Panc1 (cell line): ENCODE measurements at regions not wholly inside any gene's neighbourhood (a gene's known extent, or its start where the extent isn't known, plus 50 kb on each side); places are given as distances from the start of the nearest gene placed in this dataset.

Experiments
- ATAC-seq: fragments of 200-7000 bp; cut with Tn5 transposase; 2 replicates; pipeline ENCODE4 v1.9.1; 2020; ENCODE audit warnings: mild to moderate bottlenecking, moderate library complexity
- BruUV-seq: library from RNA; stranded (reverse); fragments of 400-500 nt; replicated peaks from 2 replicates; lab custom pipeline; 2021; lab: Mats Ljungman, UMichigan
- CTCF ChIA-PET: fragments of 300-600 bp; sonication (Branson Sonifier 250); formaldehyde crosslinking; loops from one replicate; lab custom pipeline; 2022; ENCODE audit warnings: antibody characterized with exemption; lab: Charles Lee
- POLR2A ChIA-PET: fragments of 300-600 bp; sonication (Branson Sonifier 250); formaldehyde crosslinking; loops from one replicate; lab custom pipeline; 2022; ENCODE audit warnings: antibody characterized with exemption; lab: Charles Lee
- DNase-seq: peaks from one replicate; pipeline ENCODE4 v3.0.0-alpha.2; 2010; ENCODE audit warnings: low read depth, low spot score
- H3K27ac ChIP-seq: 2 replicates; pipeline ENCODE4 v1.5.1; 2011; ENCODE audit warnings: mild to moderate bottlenecking, low read length, inconsistent platforms
- H3K27me3 ChIP-seq: fragments of 200-500 bp; sonication (Bioruptor generic); 2 replicates; pipeline ENCODE4 v1.6.0; 2014; ENCODE audit warnings: low read length, inconsistent platforms; ENCODE audit not compliant: control insufficient read depth, insufficient read depth
- H3K36me3 ChIP-seq: fragments of 200-500 bp; sonication (Bioruptor generic); 2 replicates; pipeline ENCODE4 v1.5.1; 2014; ENCODE audit warnings: inconsistent platforms, mild to moderate bottlenecking, low read length, moderate library complexity; ENCODE audit not compliant: control insufficient read depth, insufficient read depth
- H3K4me1 ChIP-seq: 2 replicates; pipeline ENCODE4 v1.5.1; 2011; ENCODE audit warnings: inconsistent platforms, mild to moderate bottlenecking, low read length, moderate library complexity; ENCODE audit not compliant: control insufficient read depth, insufficient read depth
- H3K4me3 ChIP-seq, 2 experiments: 2 replicates each; pipeline ENCODE4 v1.5.1; 2011 to 2012; ENCODE audit warnings: low read depth in 2 of 2, low read length in 2 of 2, mild to moderate bottlenecking in 2 of 2, inconsistent platforms in 1 of 2, moderate library complexity in 1 of 2
- H3K9me3 ChIP-seq: fragments of 200-500 bp; sonication (Bioruptor generic); 2 replicates; pipeline ENCODE4 v1.5.1; 2014; ENCODE audit warnings: low read depth, mild to moderate bottlenecking, inconsistent platforms, low read length, moderate library complexity; ENCODE audit not compliant: control insufficient read depth, insufficient read depth
- CTCF ChIP-seq: fragments of 450-650 bp; IDR thresholded peaks from 2 replicates; pipeline ENCODE4 v1.5.1; 2017; ENCODE audit warnings: mild to moderate bottlenecking
- POLR2AphosphoS5 ChIP-seq: IDR thresholded peaks from 2 replicates; pipeline ENCODE4 v1.6.1; 2012; ENCODE audit warnings: mild to moderate bottlenecking, low read depth, low read length, moderate library complexity
- SIN3A ChIP-seq: IDR thresholded peaks from 2 replicates; pipeline ENCODE4 v1.6.1; 2012; ENCODE audit warnings: low read depth, mild to moderate bottlenecking, low read length, moderate library complexity, borderline replicate concordance; ENCODE audit not compliant: insufficient read depth
- TCF7L2 ChIP-seq: IDR thresholded peaks from 2 replicates; pipeline ENCODE4 v1.6.1; 2011; ENCODE audit warnings: mild to moderate bottlenecking, low read depth, low read length, inconsistent platforms
- in situ Hi-C: cut with HindIII; loops from 2 replicates; pipeline ENCODE4 v1.10.0; 2016; ENCODE audit warnings: low sequenced_read_pairs, low pct_unique_long_range_greater_than_20kb
- intact Hi-C: fragments of 100-400 bp; cut with micrococcal nuclease; formaldehyde crosslinking; loops from one replicate; pipeline ENCODE4 v1.10.0; 2022; ENCODE audit not compliant: unreplicated experiment
- TF ChIP-seq, protein P1 (sequence below), 2 experiments: IDR thresholded peaks; 2 replicates each; pipeline ENCODE4 v1.6.1; 2011 to 2012; ENCODE audit warnings: low read depth in 2 of 2, control low read depth in 1 of 2, low read length in 1 of 2, mild to moderate bottlenecking in 1 of 2, moderate library complexity in 1 of 2; ENCODE audit not compliant: insufficient read depth in 1 of 2

DNA sequence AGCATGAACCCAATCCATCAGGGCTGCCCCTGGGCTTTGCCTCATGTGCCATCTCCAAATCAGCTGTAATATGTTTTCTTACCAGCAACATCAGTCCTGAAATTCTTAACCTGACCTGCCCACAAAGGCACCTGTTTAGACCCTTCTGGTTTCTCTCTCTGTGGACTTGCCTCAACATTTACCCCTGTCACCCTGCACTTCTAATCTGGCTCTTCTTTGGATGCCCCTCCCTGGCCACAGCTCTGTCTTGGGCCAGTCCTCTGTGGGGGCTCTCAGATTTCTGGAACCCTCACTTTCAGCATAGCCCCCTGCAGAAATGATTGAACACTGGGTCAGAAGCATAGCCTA lies 168.7 kb upstream of the STAC start:
- no peak for DNase-seq
- no peak for ATAC-seq
- H3K27me3 ChIP-seq, result no peaks in the 10 kb centered on the region
- H3K4me1 ChIP-seq, result no peaks in the 10 kb centered on the region
- H3K27ac ChIP-seq, result no peak overlapping the region
- no peaks in the 10 kb centered on the region for H3K36me3 ChIP-seq
- H3K4me3 ChIP-seq, result no peak overlapping the region
- no peaks in the 10 kb centered on the region for H3K9me3 ChIP-seq
- TF ChIP-seq TCF7L2, result no peak
- TF ChIP-seq, protein P1, sequence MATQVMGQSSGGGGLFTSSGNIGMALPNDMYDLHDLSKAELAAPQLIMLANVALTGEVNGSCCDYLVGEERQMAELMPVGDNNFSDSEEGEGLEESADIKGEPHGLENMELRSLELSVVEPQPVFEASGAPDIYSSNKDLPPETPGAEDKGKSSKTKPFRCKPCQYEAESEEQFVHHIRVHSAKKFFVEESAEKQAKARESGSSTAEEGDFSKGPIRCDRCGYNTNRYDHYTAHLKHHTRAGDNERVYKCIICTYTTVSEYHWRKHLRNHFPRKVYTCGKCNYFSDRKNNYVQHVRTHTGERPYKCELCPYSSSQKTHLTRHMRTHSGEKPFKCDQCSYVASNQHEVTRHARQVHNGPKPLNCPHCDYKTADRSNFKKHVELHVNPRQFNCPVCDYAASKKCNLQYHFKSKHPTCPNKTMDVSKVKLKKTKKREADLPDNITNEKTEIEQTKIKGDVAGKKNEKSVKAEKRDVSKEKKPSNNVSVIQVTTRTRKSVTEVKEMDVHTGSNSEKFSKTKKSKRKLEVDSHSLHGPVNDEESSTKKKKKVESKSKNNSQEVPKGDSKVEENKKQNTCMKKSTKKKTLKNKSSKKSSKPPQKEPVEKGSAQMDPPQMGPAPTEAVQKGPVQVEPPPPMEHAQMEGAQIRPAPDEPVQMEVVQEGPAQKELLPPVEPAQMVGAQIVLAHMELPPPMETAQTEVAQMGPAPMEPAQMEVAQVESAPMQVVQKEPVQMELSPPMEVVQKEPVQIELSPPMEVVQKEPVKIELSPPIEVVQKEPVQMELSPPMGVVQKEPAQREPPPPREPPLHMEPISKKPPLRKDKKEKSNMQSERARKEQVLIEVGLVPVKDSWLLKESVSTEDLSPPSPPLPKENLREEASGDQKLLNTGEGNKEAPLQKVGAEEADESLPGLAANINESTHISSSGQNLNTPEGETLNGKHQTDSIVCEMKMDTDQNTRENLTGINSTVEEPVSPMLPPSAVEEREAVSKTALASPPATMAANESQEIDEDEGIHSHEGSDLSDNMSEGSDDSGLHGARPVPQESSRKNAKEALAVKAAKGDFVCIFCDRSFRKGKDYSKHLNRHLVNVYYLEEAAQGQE (IDR thresholded peaks at IDR 0.05; ENCODE audit: insufficient read depth in 1 of 2, low read depth in 2 of 2, low read length in 1 of 2), result no peak
- TF ChIP-seq SIN3A, result no peak
- no peak for TF ChIP-seq CTCF
- TF ChIP-seq POLR2AphosphoS5, result no peak
- intact Hi-C loops, result no loop called here
- BruUV-seq, result no TSS peak
- ChIA-PET POLR2A (no interaction called here), CTCF (no interaction called here)
- in situ Hi-C loops, result no loop called here

- intact Hi-C loops (no loop called here), in situ Hi-C loops (no loop called here)
- DNase-seq (no peak), ATAC-seq (no peak)
- BruUV-seq, result no TSS peak
- no peaks in the 10 kb centered on the region for H3K27me3 ChIP-seq
- H3K4me1 ChIP-seq, result no peaks in the 10 kb centered on the region
- H3K27ac ChIP-seq, result no peak overlapping the region
- no peaks in the 10 kb centered on the region for H3K9me3 ChIP-seq
- CTCF ChIA-PET, result no interaction called here
- H3K4me3 ChIP-seq, result no peak overlapping the region
- POLR2A ChIA-PET, result no interaction called here
- TF ChIP-seq TCF7L2, result no peak
- TF ChIP-seq SIN3A, result no peak
- TF ChIP-seq, protein P1 (IDR thresholded peaks at IDR 0.05; ENCODE audit: insufficient read depth in 1 of 2, low read depth in 2 of 2, low read length in 1 of 2), result no peak
- no peak for TF ChIP-seq POLR2AphosphoS5
- TF ChIP-seq CTCF, result no peak
- no peaks in the 10 kb centered on the region for H3K36me3 ChIP-seq
Measured at GRCh38 chr3:36212251-36212650, 168.1 kb upstream of the STAC start.
